ENCODE measurements at regions not wholly inside any gene's neighbourhood (a gene's known extent, or its start where the extent isn't known, plus 50 kb on each side); places are given as distances from the start of the nearest gene placed in this dataset.
A peak's percentile ranks its signal among the peaks of the same experiment; 100 is the strongest.
"Not testable (repeated sequence)": the region's sequence is repeated elsewhere in the genome, so short reads cannot be mapped to it uniquely, and the experiment has no call there.

DNA sequence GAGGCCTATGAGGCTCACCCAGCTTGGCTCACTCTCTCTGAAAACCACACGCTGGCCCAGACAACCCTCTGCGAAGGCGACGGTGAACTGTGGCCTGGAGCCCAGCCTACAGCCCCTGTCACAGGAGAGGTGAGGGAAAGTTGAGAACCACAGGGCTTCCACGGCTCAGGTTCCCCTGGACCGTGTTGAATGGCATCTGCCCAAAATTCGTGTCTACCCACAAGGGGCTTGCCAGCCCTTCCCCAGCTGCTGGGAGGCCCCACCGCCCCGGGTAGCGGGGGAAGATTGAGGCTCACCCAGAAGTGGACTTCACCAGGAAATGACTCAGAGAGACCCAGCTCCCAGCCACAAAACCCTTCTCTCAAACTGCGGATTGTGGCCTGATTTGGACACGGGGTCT lies 197.1 kb downstream of the CTTN start:
- DNase-seq = no peak

DNA sequence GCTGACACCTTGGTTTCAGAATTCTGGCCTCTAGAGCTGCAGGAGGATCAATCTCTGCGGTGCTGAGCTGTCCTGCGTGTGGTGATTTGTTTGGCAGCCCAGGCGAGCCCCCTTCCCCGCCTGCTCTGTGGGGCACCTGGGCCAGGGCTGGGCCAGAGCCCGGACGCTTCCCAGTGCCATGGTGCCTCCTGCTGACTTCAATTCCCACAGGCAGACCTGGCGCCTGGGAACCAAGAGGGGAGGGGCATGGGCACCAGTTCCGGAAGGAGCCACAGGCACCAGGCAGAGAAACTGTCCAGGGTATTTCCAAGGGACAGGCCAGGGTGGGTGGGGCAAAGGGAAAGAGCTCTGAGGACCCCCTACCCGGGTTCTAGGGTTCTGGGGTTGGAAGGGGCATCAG lies 197.8 kb downstream of the CTTN start:
- no peak for DNase-seq

DNA sequence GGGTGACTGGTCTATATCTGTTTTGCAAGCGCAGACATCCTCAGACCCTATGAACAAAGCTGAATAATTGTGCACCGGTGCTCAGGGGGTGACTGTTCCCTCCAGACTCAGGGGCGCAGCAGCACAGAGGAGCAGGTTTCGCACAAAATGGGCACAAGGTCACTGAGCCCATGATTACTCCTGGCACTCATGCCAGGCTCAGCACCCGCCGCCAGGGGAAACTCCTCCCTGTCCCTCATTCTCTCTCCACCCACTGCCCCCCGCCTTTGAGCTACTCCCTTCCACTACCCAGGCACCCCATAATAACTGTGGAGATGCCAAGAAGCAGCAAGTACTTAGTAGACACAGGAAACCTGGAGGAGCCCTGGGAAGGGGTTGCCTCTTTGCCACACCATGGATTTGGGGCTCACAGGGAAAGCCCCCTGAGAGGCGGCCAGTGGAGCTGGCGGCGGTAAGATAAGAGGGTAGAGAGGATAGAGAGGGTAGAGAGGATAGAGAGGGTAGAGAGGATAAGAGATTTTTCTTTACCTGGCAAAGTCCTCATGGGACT lies 198.8 kb downstream of the CTTN start:
- DNase-seq = no peak

- no peak for DNase-seq
Measured at GRCh38 chr11:70597751-70598625, 199.7 kb downstream of the CTTN start.

- DNase-seq = not testable (repeated sequence)
Measured at GRCh38 chr11:70600911-70601415, 202.6 kb downstream of the CTTN start.

DNA sequence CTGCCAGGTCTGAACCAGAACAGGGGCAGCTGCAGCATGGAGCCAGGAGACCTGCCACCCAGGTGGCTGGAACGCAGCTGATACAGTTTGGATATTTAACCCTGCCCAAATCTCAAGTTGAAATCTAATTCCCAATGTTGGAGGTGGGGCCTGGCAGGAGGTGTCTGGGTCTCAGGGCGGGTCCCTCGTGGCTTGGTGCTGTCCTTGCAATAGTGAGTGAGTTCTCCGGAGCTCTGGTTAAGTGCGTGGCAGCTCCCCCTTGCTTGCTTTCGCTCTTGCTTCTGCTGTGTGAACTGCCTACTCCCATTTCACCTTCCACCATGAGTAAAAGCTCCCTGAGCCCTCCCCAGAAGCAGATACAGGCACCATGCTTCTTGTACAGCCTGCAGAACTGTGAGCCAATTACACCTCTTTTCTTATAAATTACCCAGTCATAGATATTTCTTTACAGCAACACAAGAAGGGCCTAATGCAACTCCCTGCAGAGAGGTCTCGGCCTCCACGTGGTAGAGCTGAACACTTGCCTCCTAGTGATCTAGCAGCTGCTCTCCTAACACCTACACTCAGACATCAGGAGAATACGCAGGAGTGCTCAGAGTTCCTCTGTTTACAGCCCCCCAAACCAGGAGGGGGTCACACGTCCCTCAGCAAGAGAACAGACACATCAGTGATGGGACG lies 203.7 kb downstream of the CTTN start:
- DNase-seq = peak; percentile 18

- no peak for DNase-seq
Measured at GRCh38 chr11:70603114-70603755, 204.9 kb downstream of the CTTN start.

DNA sequence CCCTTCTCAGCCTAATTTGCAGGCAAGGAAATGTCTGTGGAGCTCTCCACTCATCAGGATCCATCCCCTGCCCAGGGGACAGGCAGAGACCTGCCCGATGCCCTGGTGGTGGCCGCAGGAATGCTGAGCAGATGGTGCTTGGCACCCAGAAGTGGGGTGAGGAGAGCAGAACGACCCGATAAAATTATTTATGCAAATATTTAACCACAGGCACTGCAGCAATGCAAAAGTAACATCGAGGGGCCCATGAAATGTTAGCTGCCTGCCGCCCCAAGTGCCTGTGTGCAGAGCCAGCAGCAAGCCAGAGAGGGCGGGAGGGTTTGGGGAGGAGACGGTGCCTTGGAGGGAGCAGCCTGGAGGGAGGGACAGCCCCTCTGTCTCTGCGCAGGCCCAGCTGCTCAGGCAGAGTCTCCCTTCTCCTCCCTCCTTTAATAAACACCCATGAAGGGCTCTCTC lies 205.5 kb downstream of the CTTN start:
- peak; percentile 58 for DNase-seq

DNA sequence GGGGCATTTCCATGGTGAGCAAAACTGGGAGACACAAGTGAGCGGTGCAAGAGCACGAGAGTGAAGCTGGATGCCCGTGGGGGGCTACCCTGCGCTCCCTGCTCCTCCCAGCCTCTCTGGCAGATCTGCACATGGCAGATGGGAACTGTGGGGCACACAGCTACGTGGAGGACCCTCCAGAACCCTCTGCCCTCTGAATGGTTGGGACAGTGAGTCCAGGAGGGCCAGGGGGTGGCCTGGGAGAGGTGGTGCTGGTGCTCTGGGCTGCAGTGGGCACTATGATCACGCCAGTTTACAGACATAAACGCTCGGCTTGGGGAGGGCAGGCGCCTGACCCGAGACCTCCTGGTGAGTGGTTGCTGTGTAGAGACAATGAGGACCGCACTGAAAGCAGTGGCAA lies 205.9 kb downstream of the CTTN start:
- DNase-seq = no peak

DNA sequence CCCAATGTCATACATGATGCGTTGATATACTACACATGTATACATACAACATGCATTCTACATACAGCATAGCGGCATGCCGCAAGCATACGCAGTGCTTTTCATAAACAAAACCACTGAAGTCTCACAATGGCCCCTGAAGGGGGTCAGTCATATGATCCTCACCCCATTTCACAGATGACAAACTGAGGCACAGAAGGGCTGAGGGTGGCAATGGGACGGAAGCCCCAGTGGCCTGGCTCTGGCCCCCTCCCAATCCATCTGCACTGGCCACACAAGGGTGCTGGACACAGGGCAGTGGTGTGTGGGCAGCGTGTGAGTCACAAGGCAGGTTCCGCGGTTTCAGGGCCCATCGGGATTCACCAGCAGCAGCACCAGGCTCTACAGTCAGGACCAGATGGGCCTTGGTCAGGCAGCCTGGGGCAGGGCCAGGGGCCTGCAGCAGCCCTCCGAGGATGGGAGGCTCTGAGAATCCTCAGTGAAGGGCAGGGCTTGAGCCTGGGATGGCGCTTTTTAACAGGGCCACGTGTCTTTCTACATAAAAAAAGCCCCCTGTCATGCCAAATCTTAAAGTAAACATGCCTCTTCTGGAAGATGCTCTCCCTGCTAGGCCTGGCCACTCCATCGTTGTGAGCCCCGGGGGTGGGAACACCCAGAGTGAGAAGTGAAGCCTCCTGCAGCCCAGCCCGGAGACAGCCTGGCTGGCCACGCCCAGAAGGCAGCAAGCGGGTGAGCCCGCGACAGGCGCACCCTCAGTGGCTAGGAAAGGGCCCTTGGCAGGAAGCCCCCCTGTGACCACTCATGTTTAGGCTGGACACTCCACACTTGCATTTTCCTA lies 206.5 kb downstream of the CTTN start:
- DNase-seq = no peak

DNA sequence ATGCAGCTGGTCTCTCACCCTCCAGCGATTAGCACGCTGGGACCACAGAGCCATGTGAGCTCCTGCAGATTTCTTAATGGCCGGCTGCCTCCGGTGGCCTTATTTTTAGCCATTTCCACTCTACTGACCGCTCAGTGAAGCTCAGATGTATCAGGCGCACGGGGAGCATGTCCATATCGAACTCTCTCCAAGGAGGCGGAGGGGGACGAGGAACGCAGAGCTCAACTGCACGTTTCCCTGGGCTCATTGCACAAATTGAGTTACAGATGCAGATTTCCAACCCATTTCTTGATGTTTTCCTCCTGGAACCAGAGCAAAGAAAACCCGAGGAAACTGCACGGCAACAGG lies 207.1 kb downstream of the CTTN start:
- DNase-seq = no peak

- no peak for DNase-seq
Measured at GRCh38 chr11:70605846-70606245, 207.5 kb downstream of the CTTN start.

DNA sequence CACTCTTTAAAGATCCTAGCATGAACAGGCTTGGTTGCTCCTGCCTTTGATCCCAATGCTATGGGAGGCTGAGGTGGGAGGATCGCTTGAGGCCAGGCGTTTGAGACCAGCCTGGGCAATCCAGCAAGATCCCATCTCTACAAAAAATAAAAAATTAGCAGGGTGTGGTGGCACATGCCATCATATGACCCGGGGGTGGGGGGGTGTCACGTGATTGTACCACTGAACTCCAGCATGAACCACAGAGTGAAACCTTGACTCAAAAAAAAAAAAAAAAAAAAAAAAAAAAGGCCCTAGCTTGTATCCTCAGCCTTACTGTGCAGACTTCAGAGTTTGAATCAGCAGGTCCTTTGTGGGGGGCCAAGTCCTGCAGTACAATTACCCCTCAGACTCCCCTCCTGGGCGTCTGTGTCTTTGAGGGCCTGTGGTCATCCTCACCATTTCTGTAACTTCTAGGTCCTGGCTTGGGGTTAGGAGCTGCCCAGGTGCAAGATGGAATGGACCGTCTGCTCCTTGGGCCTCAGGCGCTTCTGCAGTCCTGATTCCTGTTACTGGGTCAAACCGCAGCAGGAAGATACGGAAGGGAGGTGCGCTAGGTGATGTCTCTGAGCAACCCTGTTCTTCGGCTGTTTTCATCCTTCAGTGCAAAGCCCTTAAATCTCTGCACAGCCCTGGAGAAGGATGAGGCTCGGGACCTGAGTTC lies 208.1 kb downstream of the CTTN start:
- no peak for DNase-seq

GRCh38 chr11:70606951-70607330 lies 208.6 kb downstream of the CTTN start:
- DNase-seq = no peak

GRCh38 chr11:70607561-70607960 lies 209.2 kb downstream of the CTTN start:
- DNase-seq = no peak

DNA sequence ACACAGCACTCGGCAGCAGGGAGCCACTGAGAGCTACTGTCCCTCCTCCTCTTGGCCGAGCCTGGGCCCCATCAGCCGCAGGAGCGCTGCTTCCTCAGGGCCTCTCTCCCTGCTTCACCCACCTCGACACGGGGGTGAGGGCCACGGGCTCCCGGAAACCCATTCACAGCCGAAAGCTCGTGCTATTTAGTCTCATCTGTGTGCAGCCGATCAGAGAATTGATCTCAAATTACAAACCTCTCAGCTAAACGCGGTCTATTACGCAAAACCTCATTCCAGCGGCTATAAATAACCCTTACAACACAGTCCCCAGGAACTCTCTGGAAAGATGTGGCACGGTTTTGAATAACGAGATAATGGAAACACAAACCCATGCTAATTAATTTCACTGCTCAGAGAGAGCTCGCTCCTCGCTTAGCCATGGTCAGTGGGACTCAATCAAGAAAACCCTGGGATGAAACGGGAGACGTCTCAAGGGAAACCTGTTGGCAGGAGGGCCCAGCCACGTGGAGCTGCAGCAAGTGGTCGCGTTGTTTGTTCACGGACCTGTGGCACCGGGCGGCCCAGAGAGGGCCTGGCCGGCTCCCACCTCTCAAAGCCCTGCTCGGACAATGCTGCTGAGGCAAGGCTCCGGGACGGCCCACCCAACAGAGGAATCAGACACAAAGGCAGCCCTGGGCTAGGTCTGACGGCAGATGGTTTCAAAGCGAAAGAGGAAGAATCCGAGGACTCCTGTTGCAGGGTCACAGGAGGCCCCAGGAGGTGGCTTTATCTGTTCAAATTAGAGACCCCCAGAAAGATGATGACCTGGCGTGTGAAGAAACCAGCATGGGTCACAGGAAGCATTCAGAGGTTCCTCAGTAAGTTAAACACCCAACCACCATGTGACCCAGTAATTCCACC lies 210.5 kb downstream of the CTTN start:
- peak; percentile 54 for DNase-seq

GRCh38 chr11:70610566-70611565 lies 212.5 kb downstream of the CTTN start:
- DNase-seq = no peak

GRCh38 chr11:70611821-70612220 lies 213.5 kb downstream of the CTTN start:
- DNase-seq = no peak

- DNase-seq = no peak
Measured at GRCh38 chr11:70612459-70613141, 214.3 kb downstream of the CTTN start.

Data from NCI-H510A (cell line).